ENCODE measurements at regions not wholly inside any gene's neighbourhood (a gene's known extent, or its start where the extent isn't known, plus 50 kb on each side); places are given as distances from the start of the nearest gene placed in this dataset.

GRCh38 chr6:91433660-91434534, 847.0 kb upstream of the MAP3K7 start:
- DNase-seq = no peak

- DNase-seq = no peak
Observed at GRCh38 chr6:91428953-91429560, 842.2 kb upstream of the MAP3K7 start.

GRCh38 chr6:91428296-91428695, 841.4 kb upstream of the MAP3K7 start:
- no peak for DNase-seq

- no peak for DNase-seq
Observed at GRCh38 chr6:91420243-91420642, 833.4 kb upstream of the MAP3K7 start.

GRCh38 chr6:91415031-91415605, 828.2 kb upstream of the MAP3K7 start:
- DNase-seq = no peak

- no peak for DNase-seq
Observed at GRCh38 chr6:91412532-91412931, 825.7 kb upstream of the MAP3K7 start.

GRCh38 chr6:91407706-91408105, 820.8 kb upstream of the MAP3K7 start:
- DNase-seq = no peak

GRCh38 chr6:91392951-91393350, 806.1 kb upstream of the MAP3K7 start:
- no peak for DNase-seq

- no peak for DNase-seq
Observed at GRCh38 chr6:91387290-91388059, 800.6 kb upstream of the MAP3K7 start.

- DNase-seq = no peak
Observed at GRCh38 chr6:91386204-91386603, 799.3 kb upstream of the MAP3K7 start.

GRCh38 chr6:91383207-91383606, 796.3 kb upstream of the MAP3K7 start:
- no peak for DNase-seq

- DNase-seq = peak; percentile 76
Observed at GRCh38 chr6:91376686-91377085, 789.8 kb upstream of the MAP3K7 start.

GRCh38 chr6:91366781-91367180, 779.9 kb upstream of the MAP3K7 start:
- no peak for DNase-seq

GRCh38 chr6:91358986-91359385, 772.1 kb upstream of the MAP3K7 start:
- no peak for DNase-seq

GRCh38 chr6:91352878-91353277, 766.0 kb upstream of the MAP3K7 start:
- DNase-seq = no peak

- no peak for DNase-seq
Observed at GRCh38 chr6:91352321-91352720, 765.4 kb upstream of the MAP3K7 start.

- DNase-seq = no peak
Observed at GRCh38 chr6:91350146-91350908, 763.5 kb upstream of the MAP3K7 start.

GRCh38 chr6:91341473-91341872, 754.6 kb upstream of the MAP3K7 start:
- DNase-seq = no peak

- no peak for DNase-seq
Observed at GRCh38 chr6:91340896-91341395, 754.1 kb upstream of the MAP3K7 start.

- no peak for DNase-seq
Observed at GRCh38 chr6:91337967-91338366, 751.1 kb upstream of the MAP3K7 start.

GRCh38 chr6:91330896-91331295, 744.0 kb upstream of the MAP3K7 start:
- no peak for DNase-seq

- DNase-seq = peak; percentile 96
Observed at GRCh38 chr6:91328241-91328640, 741.4 kb upstream of the MAP3K7 start.
